ENCODE measurements at regions not wholly inside any gene's neighbourhood (a gene's known extent, or its start where the extent isn't known, plus 50 kb on each side); places are given as distances from the start of the nearest gene placed in this dataset.

DNA sequence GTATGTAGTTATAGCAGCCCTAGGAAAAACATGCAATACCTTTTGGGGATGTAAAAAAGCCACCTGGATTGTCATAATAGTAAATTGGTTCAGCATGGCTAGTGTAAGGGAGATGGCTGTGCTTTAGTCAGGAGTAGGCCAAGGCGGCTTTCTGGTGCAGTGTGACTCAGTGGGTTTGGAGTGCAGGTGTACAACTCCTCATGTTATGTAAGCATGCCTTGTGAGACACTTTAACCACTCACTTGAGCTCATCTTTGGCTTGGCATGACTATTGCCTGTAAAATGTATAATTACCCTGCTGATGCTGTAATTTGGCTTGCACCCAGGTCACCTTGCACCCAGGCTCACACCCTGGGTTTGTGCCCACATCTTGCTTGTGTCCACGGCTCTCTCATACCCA lies 239.2 kb upstream of the GLI3 start:
- Histone ChIP-seq H3K79me2 (ENCODE audit: insufficient read depth, low read length) (no peaks in the 10 kb centered on the region), H3K27ac (ENCODE audit: low read length) (no peak overlapping the region), H4K20me1 (ENCODE audit: insufficient read depth, low read length) (no peaks in the 10 kb centered on the region), H3K9ac (ENCODE audit: low read depth, low read length) (no peak overlapping the region), H2AFZ (ENCODE audit: low read depth, low read length) (no peak overlapping the region), H3K4me1 (ENCODE audit: insufficient read depth, low read length) (no peaks in the 10 kb centered on the region), H3K4me2 (ENCODE audit: insufficient read depth, low read length) (no peak overlapping the region), H3K9me3 (ENCODE audit: insufficient read depth, low read length, severe bottlenecking) (no peaks in the 10 kb centered on the region), H3K36me3 (ENCODE audit: insufficient read depth, low read length) (no peaks in the 10 kb centered on the region), H3K4me3 (ENCODE audit: low read depth in 1 of 2, low read length in 2 of 2) (no peak overlapping the region), H3K27me3 (ENCODE audit: insufficient read depth, low read length, poor library complexity) (no peaks in the 10 kb centered on the region)
- no peak for ATAC-seq (ENCODE audit: insufficient read depth, low read depth)
- no peak for DNase-seq
- no peak for TF ChIP-seq EZH2 (IDR thresholded peaks at IDR 0.05; ENCODE audit: borderline replicate concordance, low read depth, low read length, severe bottlenecking)
- TF ChIP-seq, protein P1, sequence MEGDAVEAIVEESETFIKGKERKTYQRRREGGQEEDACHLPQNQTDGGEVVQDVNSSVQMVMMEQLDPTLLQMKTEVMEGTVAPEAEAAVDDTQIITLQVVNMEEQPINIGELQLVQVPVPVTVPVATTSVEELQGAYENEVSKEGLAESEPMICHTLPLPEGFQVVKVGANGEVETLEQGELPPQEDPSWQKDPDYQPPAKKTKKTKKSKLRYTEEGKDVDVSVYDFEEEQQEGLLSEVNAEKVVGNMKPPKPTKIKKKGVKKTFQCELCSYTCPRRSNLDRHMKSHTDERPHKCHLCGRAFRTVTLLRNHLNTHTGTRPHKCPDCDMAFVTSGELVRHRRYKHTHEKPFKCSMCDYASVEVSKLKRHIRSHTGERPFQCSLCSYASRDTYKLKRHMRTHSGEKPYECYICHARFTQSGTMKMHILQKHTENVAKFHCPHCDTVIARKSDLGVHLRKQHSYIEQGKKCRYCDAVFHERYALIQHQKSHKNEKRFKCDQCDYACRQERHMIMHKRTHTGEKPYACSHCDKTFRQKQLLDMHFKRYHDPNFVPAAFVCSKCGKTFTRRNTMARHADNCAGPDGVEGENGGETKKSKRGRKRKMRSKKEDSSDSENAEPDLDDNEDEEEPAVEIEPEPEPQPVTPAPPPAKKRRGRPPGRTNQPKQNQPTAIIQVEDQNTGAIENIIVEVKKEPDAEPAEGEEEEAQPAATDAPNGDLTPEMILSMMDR (IDR thresholded peaks at IDR 0.05; ENCODE audit: borderline replicate concordance, extremely low read depth, low read length, poor library complexity, severe bottlenecking), result no peak

DNA sequence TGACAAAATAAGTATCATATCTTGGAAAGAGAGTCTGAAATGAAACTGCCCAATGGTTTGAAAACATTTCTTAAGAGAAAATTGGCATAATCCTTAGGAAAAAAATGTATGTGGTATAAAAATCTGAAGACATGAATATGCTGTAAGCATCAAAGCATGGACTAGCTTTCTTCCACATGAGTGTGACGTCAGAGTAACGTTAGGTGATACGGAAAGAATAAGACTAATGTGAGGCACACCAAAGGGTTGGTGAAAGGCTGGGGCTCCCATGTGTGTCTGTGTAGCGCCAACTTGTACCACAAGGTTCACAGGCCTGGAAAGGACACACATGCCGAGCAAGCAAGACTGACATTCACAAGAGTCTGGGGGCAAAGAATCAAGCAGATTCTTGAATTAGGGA lies 238.1 kb upstream of the GLI3 start:
- Histone ChIP-seq H3K27me3 (ENCODE audit: insufficient read depth, low read length, poor library complexity) (no peaks in the 10 kb centered on the region), H3K9me3 (ENCODE audit: insufficient read depth, low read length, severe bottlenecking) (no peaks in the 10 kb centered on the region), H2AFZ (ENCODE audit: low read depth, low read length) (no peak overlapping the region), H3K27ac (ENCODE audit: low read length) (no peak overlapping the region), H3K4me1 (ENCODE audit: insufficient read depth, low read length) (no peaks in the 10 kb centered on the region), H4K20me1 (ENCODE audit: insufficient read depth, low read length) (no peaks in the 10 kb centered on the region), H3K79me2 (ENCODE audit: insufficient read depth, low read length) (no peaks in the 10 kb centered on the region), H3K36me3 (ENCODE audit: insufficient read depth, low read length) (no peaks in the 10 kb centered on the region), H3K4me2 (ENCODE audit: insufficient read depth, low read length) (no peak overlapping the region), H3K4me3 (ENCODE audit: low read depth in 1 of 2, low read length in 2 of 2) (no peak overlapping the region), H3K9ac (ENCODE audit: low read depth, low read length) (no peak overlapping the region)
- DNase-seq (no peak), ATAC-seq (ENCODE audit: insufficient read depth, low read depth) (no peak)
- TF ChIP-seq, protein P1 (IDR thresholded peaks at IDR 0.05; ENCODE audit: borderline replicate concordance, extremely low read depth, low read length, poor library complexity, severe bottlenecking), result no peak
- no peak for TF ChIP-seq EZH2 (IDR thresholded peaks at IDR 0.05; ENCODE audit: borderline replicate concordance, low read depth, low read length, severe bottlenecking)

DNA sequence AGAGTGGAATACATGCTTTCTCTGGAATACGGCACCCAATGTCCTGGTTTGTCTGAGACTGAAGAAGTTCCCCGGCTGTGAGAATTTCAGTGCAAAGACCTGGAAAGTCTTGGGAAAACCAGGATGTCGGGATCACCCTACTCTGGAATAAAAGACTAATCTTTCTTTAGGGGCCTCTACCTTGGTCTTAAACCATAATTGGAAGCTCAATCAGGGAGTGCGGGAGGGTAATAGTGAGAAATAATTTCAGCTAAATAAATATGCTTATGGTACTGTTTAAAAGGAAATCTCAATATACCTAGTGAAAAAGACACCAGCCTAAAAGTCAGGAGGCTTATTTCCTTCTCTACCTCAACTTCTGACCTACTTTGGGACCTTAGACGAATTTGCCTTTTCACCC lies 236.1 kb upstream of the GLI3 start:
- Histone ChIP-seq H3K4me3 (ENCODE audit: low read depth in 1 of 2, low read length in 2 of 2) (no peak overlapping the region), H3K27me3 (ENCODE audit: insufficient read depth, low read length, poor library complexity) (peaks cover 3% of the 10 kb centered on the region), H3K9ac (ENCODE audit: low read depth, low read length) (no peak overlapping the region), H3K36me3 (ENCODE audit: insufficient read depth, low read length) (no peaks in the 10 kb centered on the region), H2AFZ (ENCODE audit: low read depth, low read length) (no peak overlapping the region), H3K4me1 (ENCODE audit: insufficient read depth, low read length) (no peaks in the 10 kb centered on the region), H3K27ac (ENCODE audit: low read length) (no peak overlapping the region), H3K4me2 (ENCODE audit: insufficient read depth, low read length) (no peak overlapping the region), H3K9me3 (ENCODE audit: insufficient read depth, low read length, severe bottlenecking) (no peaks in the 10 kb centered on the region), H4K20me1 (ENCODE audit: insufficient read depth, low read length) (no peaks in the 10 kb centered on the region), H3K79me2 (ENCODE audit: insufficient read depth, low read length) (no peaks in the 10 kb centered on the region)
- DNase-seq, result no peak
- TF ChIP-seq EZH2 (IDR thresholded peaks at IDR 0.05; ENCODE audit: borderline replicate concordance, low read depth, low read length, severe bottlenecking), result no peak
- TF ChIP-seq, protein P1 (IDR thresholded peaks at IDR 0.05; ENCODE audit: borderline replicate concordance, extremely low read depth, low read length, poor library complexity, severe bottlenecking), result no peak
- no peak for ATAC-seq (ENCODE audit: insufficient read depth, low read depth)

Measured in DND-41 (cell line).